K562 (cell line): ENCODE measurements at regions not wholly inside any gene's neighbourhood (a gene's known extent, or its start where the extent isn't known, plus 50 kb on each side); places are given as distances from the start of the nearest gene placed in this dataset.

ENCODE experiments used
- ATAC-seq: fragments of 200-7000 bp; cut with Tn5 transposase; 3 replicates; pipeline ENCODE4 v1.9.1; 2020; ENCODE audit warnings: moderate library complexity
- BruUV-seq: library from RNA; stranded (reverse); fragments of 400-500 nt; replicated peaks from 2 replicates; lab custom pipeline; 2021; lab: Mats Ljungman, UMichigan
- CTCF ChIA-PET: fragments of 300-600 bp; formaldehyde crosslinking; extraction: SDS; loops from one replicate; lab custom pipeline; 2021; ENCODE audit warnings: low intra/inter-chr PET ratio; lab: Yijun Ruan, JAX
- POLR2A ChIA-PET: fragments of 300-600, 350-650 bp; sonication (Branson Sonifier 250); formaldehyde crosslinking; extraction: SDS; loops from one replicate; lab custom pipeline; 2021; ENCODE audit warnings: antibody characterized with exemption, inconsistent platforms; lab: Yijun Ruan, JAX
- DNase-seq, 4 experiments: peaks; one replicate each; pipeline versions ENCODE4 v3.0.0 to v3.0.0-alpha.2; 2011 to 2018; ENCODE audit warnings: low spot score in 3 of 4, mixed read lengths in 3 of 4; ENCODE audit errors: extremely low read depth in 1 of 4
- FAIRE-seq: peaks from 2 replicates; lab custom pipeline; 2011; peaks lifted over from hg19 to GRCh38; lab: Jason Lieb, UNC
- H2AFZ ChIP-seq: 2 replicates; pipeline ENCODE4 v1.6.0; 2011; ENCODE audit warnings: low read depth, low read length, control low read depth, inconsistent platforms
- H3K27ac ChIP-seq: fragments of 200-600 bp; 3 replicates; pipeline ENCODE4 v1.8.0; 2011; ENCODE audit warnings: low read depth, mild to moderate bottlenecking, control low read depth, inconsistent platforms, low read length, moderate library complexity, mixed read lengths; ENCODE audit errors: extremely low read depth
- H3K27me3 ChIP-seq, 2 experiments: fragments of 300-600 bp in 1 of 2; 2 replicates in 1 of 2; 3 replicates in 1 of 2; pipeline versions ENCODE4 v1.6.0 to v1.8.0; 2011; ENCODE audit warnings: inconsistent platforms in 2 of 2, low read length in 2 of 2, mild to moderate bottlenecking in 1 of 2, mixed read lengths in 1 of 2, moderate library complexity in 1 of 2; ENCODE audit not compliant: control insufficient read depth in 2 of 2, insufficient read depth in 2 of 2
- H3K36me3 ChIP-seq: fragments of 300-600 bp; 3 replicates; pipeline ENCODE4 v1.8.0; 2011; ENCODE audit warnings: mild to moderate bottlenecking, low read length, inconsistent platforms; ENCODE audit not compliant: control insufficient read depth, insufficient read depth
- H3K4me1 ChIP-seq, 2 experiments: fragments of 200-600 bp in 1 of 2; replicated peaks in 1 of 2; 2 replicates in 1 of 2; 3 replicates in 1 of 2; pipeline versions ENCODE4 v1.5.1 to v1.8.0; 2011; ENCODE audit warnings: inconsistent platforms in 2 of 2, low read length in 2 of 2, mild to moderate bottlenecking in 1 of 2, mixed read lengths in 1 of 2, moderate library complexity in 1 of 2; ENCODE audit not compliant: control insufficient read depth in 2 of 2, insufficient read depth in 2 of 2
- H3K4me2 ChIP-seq: 2 replicates; pipeline ENCODE4 v1.6.1; 2011; ENCODE audit warnings: low read length, control low read depth, inconsistent platforms, mixed read lengths; ENCODE audit not compliant: insufficient read depth
- H3K4me3 ChIP-seq: fragments of 200-600 bp; sonication (generic), shearing (Covaris generic); 2 replicates; pipeline ENCODE4 v1.5.1; 2016; ENCODE audit warnings: control low read depth, inconsistent platforms
- H3K79me2 ChIP-seq: fragments of 200-600 bp; 3 replicates; pipeline ENCODE4 v1.8.0; 2011; ENCODE audit warnings: low read length, inconsistent platforms; ENCODE audit not compliant: control insufficient read depth, insufficient read depth
- H3K9ac ChIP-seq, 2 experiments: 2 replicates each; pipeline versions ENCODE4 v1.6.0 to v1.6.1; 2011; ENCODE audit warnings: low read depth in 2 of 2, low read length in 2 of 2, control low read depth in 1 of 2, inconsistent platforms in 1 of 2, mild to moderate bottlenecking in 1 of 2, mixed read lengths in 1 of 2; ENCODE audit not compliant: insufficient read depth in 1 of 2
- H3K9me1 ChIP-seq: one replicate; pipeline ENCODE4 v1.6.0; 2011; ENCODE audit warnings: inconsistent platforms, mild to moderate bottlenecking, low read length, moderate library complexity; ENCODE audit not compliant: control insufficient read depth, insufficient read depth
- H3K9me3 ChIP-seq: replicated peaks from 2 replicates; pipeline ENCODE4 v1.5.1; 2011; ENCODE audit warnings: low read depth, low read length, inconsistent platforms; ENCODE audit not compliant: control insufficient read depth, insufficient read depth
- H4K20me1 ChIP-seq: replicated peaks from 2 replicates; pipeline ENCODE4 v1.6.1; 2011; ENCODE audit warnings: low read length, inconsistent platforms, mixed read lengths; ENCODE audit not compliant: control insufficient read depth, insufficient read depth
- ZSCAN29 ChIP-seq: fragments of 450-650 bp; IDR thresholded peaks from 2 replicates; pipeline ENCODE4 v1.6.1; 2017
- WGBS: fragments of 100-300 bp; shearing (Covaris generic); methylation state at CpG from one replicate; pipeline ENCODE4 v1.1.6; 2016; ENCODE audit warnings: low coverage, mixed read lengths; ENCODE audit not compliant: insufficient coverage; ENCODE audit errors: missing lambda C conversion rate; 5-methylcytosine and 5-hydroxymethylcytosine counted together
- in situ Hi-C: fragments of 300-500 bp; cut with MboI; formaldehyde crosslinking; loops from 4 replicates; pipeline ENCODE4 v1.15.0; 2018; ENCODE audit warnings: inconsistent platforms, mixed read lengths
- intact Hi-C: fragments of 100-400 bp; cut with micrococcal nuclease; formaldehyde crosslinking; loops from 2 replicates; pipeline ENCODE4 v1.14.2; 2022
- TF ChIP-seq, protein P1 (sequence below): fragments of 250-450 bp; sonication (Bioruptor Pico); IDR thresholded peaks from 2 replicates; pipeline ENCODE4 v1.5.1; 2021; ENCODE audit warnings: mild to moderate bottlenecking
- TF ChIP-seq, protein P2 (sequence below): fragments of 200-800 bp; sonication (Bioruptor generic); IDR thresholded peaks from 2 replicates; pipeline ENCODE4 v1.6.1; 2017; ENCODE audit warnings: missing genetic modification characterization, missing compliant biosample characterization
- TF ChIP-seq, protein P3 (sequence below): sonication (generic); formaldehyde crosslinking; IDR thresholded peaks from 2 replicates; pipeline ENCODE4 v1.8.1; 2023; ENCODE audit warnings: mild to moderate bottlenecking, missing genetic modification reagents, moderate library complexity

DNA sequence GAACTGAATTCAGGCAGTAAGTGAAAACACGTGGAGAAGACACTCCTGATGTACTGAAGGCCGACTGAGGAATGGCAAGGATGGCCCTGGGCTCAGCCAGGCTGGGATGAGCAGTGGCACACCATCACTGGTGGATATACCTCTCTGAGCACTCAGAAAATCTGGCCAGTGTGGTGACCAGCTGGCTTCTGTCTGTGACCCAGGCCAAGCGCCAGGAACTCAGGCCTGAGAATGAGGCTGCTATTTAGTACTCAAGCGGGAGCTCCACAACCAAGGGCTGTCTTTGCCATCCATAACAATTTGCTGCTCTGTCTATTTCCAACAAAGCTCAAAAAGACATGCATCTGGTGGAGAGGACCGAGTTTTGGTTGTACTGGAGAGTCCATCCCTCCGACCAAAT is 586.3 kb downstream of the BCL11B start:
- Histone ChIP-seq H3K27ac (no peak overlapping the region), H3K4me1 (no peaks in the 10 kb centered on the region), H3K27me3 (no peaks in the 10 kb centered on the region), H4K20me1 (no peaks in the 10 kb centered on the region), H3K9ac (no peak overlapping the region), H3K4me3 (no peak overlapping the region), H3K9me1 (no peaks in the 10 kb centered on the region), H3K79me2 (no peaks in the 10 kb centered on the region), H2AFZ (no peak overlapping the region), H3K36me3 (no peaks in the 10 kb centered on the region), H3K4me2 (no peak overlapping the region), H3K9me3 (no peaks in the 10 kb centered on the region)
- intact Hi-C loops (no loop called here), in situ Hi-C loops (no loop called here)
- ATAC-seq (no peak), DNase-seq (no peak), FAIRE-seq (no peak)
- ChIA-PET POLR2A (no interaction called here), CTCF (no interaction called here)
- WGBS: 0% methylated on average over 3 of the region's 6 CpGs
- no TSS peak for BruUV-seq
- TF ChIP-seq, protein P1, sequence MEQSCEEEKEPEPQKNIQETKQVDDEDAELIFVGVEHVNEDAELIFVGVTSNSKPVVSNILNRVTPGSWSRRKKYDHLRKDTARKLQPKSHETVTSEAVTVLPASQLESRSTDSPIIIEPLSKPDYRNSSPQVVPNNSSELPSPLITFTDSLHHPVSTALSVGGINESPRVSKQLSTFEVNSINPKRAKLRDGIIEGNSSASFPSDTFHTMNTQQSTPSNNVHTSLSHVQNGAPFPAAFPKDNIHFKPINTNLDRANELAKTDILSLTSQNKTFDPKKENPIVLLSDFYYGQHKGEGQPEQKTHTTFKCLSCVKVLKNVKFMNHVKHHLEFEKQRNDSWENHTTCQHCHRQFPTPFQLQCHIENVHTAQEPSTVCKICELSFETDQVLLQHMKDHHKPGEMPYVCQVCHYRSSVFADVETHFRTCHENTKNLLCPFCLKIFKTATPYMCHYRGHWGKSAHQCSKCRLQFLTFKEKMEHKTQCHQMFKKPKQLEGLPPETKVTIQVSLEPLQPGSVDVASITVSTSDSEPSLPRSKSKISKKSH (CRISPR knock-in tag): no peak
- no peak for TF ChIP-seq ZSCAN29
- TF ChIP-seq, protein P2, sequence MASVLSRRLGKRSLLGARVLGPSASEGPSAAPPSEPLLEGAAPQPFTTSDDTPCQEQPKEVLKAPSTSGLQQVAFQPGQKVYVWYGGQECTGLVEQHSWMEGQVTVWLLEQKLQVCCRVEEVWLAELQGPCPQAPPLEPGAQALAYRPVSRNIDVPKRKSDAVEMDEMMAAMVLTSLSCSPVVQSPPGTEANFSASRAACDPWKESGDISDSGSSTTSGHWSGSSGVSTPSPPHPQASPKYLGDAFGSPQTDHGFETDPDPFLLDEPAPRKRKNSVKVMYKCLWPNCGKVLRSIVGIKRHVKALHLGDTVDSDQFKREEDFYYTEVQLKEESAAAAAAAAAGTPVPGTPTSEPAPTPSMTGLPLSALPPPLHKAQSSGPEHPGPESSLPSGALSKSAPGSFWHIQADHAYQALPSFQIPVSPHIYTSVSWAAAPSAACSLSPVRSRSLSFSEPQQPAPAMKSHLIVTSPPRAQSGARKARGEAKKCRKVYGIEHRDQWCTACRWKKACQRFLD: no peak
- TF ChIP-seq, protein P3, sequence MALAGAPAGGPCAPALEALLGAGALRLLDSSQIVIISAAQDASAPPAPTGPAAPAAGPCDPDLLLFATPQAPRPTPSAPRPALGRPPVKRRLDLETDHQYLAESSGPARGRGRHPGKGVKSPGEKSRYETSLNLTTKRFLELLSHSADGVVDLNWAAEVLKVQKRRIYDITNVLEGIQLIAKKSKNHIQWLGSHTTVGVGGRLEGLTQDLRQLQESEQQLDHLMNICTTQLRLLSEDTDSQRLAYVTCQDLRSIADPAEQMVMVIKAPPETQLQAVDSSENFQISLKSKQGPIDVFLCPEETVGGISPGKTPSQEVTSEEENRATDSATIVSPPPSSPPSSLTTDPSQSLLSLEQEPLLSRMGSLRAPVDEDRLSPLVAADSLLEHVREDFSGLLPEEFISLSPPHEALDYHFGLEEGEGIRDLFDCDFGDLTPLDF (CRISPR knock-in tag): no peak
